HG03571 (cell line): ENCODE measurements at regions not wholly inside any gene's neighbourhood (a gene's known extent, or its start where the extent isn't known, plus 50 kb on each side); places are given as distances from the start of the nearest gene placed in this dataset.
"Not testable (repeated sequence)": the region's sequence is repeated elsewhere in the genome, so short reads cannot be mapped to it uniquely, and the experiment has no call there.

Experiments used
- ATAC-seq: cut with Tn5 transposase; IDR thresholded peaks from one replicate; pipeline ENCODE4 v1.9.1; 2021; ENCODE audit not compliant: unreplicated experiment

- ATAC-seq, result no peak
These were observed 207.6 kb downstream of the EMP1 start for GRCh38 chr12:13404111-13404628.

GRCh38 chr12:13391375-13391774 is 194.8 kb downstream of the EMP1 start:
- ATAC-seq, result not testable (repeated sequence)

GRCh38 chr12:13390918-13391317 is 194.4 kb downstream of the EMP1 start:
- no peak for ATAC-seq

GRCh38 chr12:13390381-13390861 is 193.9 kb downstream of the EMP1 start:
- no peak for ATAC-seq

- ATAC-seq, result no peak
These were observed 190.6 kb downstream of the EMP1 start for GRCh38 chr12:13387101-13387500.

- no peak for ATAC-seq
These were observed 190.0 kb downstream of the EMP1 start for GRCh38 chr12:13386323-13387039.

GRCh38 chr12:13383379-13383778 is 186.9 kb downstream of the EMP1 start:
- no peak for ATAC-seq

- ATAC-seq, result no peak
These were observed 183.8 kb downstream of the EMP1 start for GRCh38 chr12:13380297-13380696.

- no peak for ATAC-seq
These were observed 183.1 kb downstream of the EMP1 start for GRCh38 chr12:13379531-13380188.

GRCh38 chr12:13377698-13378097 is 181.2 kb downstream of the EMP1 start:
- ATAC-seq, result no peak

GRCh38 chr12:13376610-13377373 is 180.3 kb downstream of the EMP1 start:
- no peak for ATAC-seq

GRCh38 chr12:13375583-13376345 is 179.2 kb downstream of the EMP1 start:
- no peak for ATAC-seq

- ATAC-seq, result no peak
These were observed 178.3 kb downstream of the EMP1 start for GRCh38 chr12:13374793-13375192.

- no peak for ATAC-seq
These were observed 177.3 kb downstream of the EMP1 start for GRCh38 chr12:13373803-13374202.

- no peak for ATAC-seq
These were observed 176.6 kb downstream of the EMP1 start for GRCh38 chr12:13373131-13373530.

- no peak for ATAC-seq
These were observed 175.9 kb downstream of the EMP1 start for GRCh38 chr12:13372386-13372785.

GRCh38 chr12:13371797-13372196 is 175.3 kb downstream of the EMP1 start:
- ATAC-seq, result no peak

GRCh38 chr12:13371367-13371766 is 174.8 kb downstream of the EMP1 start:
- ATAC-seq, result no peak

GRCh38 chr12:13369474-13370056 is 173.0 kb downstream of the EMP1 start:
- ATAC-seq, result no peak

GRCh38 chr12:13368971-13369370 is 172.4 kb downstream of the EMP1 start:
- no peak for ATAC-seq
